ENCODE measurements at regions not wholly inside any gene's neighbourhood (a gene's known extent, or its start where the extent isn't known, plus 50 kb on each side); places are given as distances from the start of the nearest gene placed in this dataset.
"Not testable (repeated sequence)": the region's sequence is repeated elsewhere in the genome, so short reads cannot be mapped to it uniquely, and the experiment has no call there.

DNA sequence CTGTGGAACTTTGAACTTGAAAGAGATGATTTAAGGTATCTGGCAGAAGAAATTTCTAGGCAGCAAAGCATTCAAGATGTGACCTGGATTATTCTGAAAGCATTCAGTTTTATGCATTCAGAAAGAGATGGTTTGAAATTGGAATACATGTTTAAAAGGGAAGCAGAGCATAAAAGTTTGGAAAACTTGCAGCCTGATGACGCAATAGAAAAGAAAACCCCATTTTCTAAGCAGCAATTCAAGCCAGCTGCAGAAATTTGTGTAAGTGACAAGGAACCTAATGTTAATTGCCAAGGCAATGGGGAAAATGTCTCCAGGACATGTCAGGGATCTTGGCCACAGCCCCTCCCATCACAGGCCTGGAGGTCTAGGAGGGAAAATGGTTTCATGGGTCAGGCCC lies 354.0 kb downstream of the ZNF326 start:
- DNase-seq = no peak
- intact Hi-C loops (cut with DNase I) = no loop called here
- 97 to 98% methylated on average over 1 of the region's 1 CpG for WGBS, 2 donors
- TF ChIP-seq POLR2A (IDR thresholded peaks at IDR 0.05) (no peak), CTCF (IDR thresholded peaks at IDR 0.05) (no peak), EP300 (IDR thresholded peaks at IDR 0.05) (no peak), POLR2AphosphoS5 (IDR thresholded peaks at IDR 0.05) (no peak)
- H3K4me1 ChIP-seq = no peaks in the 10 kb centered on the region
- peaks cover 0 to 7% (median 1%) of the 10 kb centered on the region in 4 donors for H3K9me3 ChIP-seq
- no peak overlapping the region for H3K27ac ChIP-seq
- peaks cover 0 to 2% (median 0%) of the 10 kb centered on the region in 3 donors for H3K27me3 ChIP-seq
- no peaks in the 10 kb centered on the region for H3K36me3 ChIP-seq
- no peak overlapping the region for H3K4me3 ChIP-seq

DNA sequence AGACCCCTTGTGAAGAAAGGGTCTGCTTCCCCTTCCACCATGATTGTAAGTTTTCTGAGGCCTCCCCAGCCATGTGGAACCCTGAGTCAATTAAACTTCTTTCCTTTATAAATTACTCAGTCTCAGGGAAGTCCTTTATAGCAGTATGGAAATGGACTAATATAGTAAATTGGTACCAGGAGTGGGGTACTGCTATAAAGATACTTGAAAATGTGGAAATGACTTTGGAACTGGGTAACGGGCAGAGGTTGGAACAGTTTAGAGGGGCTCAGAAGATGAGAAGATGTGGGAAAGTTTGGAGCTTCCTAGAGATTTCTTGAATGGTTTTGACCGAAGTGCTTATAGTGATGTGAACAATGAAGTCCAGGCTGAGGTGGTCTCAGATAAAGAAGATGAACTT lies 353.5 kb downstream of the ZNF326 start:
- WGBS, 2 donors = 95% methylated on average over 2 of the region's 2 CpGs
- H3K9me3 ChIP-seq; H3K4me3 ChIP-seq; H3K27me3 ChIP-seq; H3K4me1 ChIP-seq; DNase-seq; intact Hi-C loops (cut with DNase I); H3K36me3 ChIP-seq; H3K27ac ChIP-seq: not testable (repeated sequence)

- no peak overlapping the region for H3K27ac ChIP-seq
- no peak for DNase-seq
- H3K27me3 ChIP-seq = no peaks in the 10 kb centered on the region
- H3K36me3 ChIP-seq = no peaks in the 10 kb centered on the region
- intact Hi-C loops (cut with DNase I) = no loop called here
- peaks cover 0 to 7% (median 1%) of the 10 kb centered on the region in 4 donors for H3K9me3 ChIP-seq
- no peaks in the 10 kb centered on the region for H3K4me1 ChIP-seq
- TF ChIP-seq POLR2A (IDR thresholded peaks at IDR 0.05) (no peak), CTCF (IDR thresholded peaks at IDR 0.05) (no peak), EP300 (IDR thresholded peaks at IDR 0.05) (no peak), POLR2AphosphoS5 (IDR thresholded peaks at IDR 0.05) (no peak)
- no peak overlapping the region for H3K4me3 ChIP-seq
- 22 to 58% methylated on average over 1 of the region's 1 CpG for WGBS, 2 donors
These were observed 352.5 kb downstream of the ZNF326 start for GRCh38 chr1:90347366-90347765.

DNA sequence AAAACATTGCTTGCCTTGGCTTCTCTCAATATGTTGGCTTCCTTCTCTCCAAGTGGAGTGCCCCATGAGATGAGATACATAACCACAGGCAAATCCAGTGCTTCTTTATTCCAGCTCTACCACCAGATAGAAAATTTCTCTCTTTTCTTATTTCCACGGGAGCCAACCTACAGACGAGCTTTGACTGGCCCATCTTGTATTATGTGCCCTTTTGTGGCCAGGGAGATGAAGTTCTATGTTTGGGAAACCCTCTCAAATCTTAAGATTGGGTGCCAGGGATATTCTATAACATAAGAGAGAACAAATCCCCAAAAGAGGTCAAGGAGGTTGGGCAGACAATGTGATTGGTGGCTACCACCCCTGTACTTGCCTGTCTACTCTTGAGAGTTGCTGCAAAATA lies 351.8 kb downstream of the ZNF326 start:
- TF ChIP-seq EP300 (IDR thresholded peaks at IDR 0.05) = no peak
- no peak for TF ChIP-seq CTCF (IDR thresholded peaks at IDR 0.05)
- H3K4me1 ChIP-seq = no peaks in the 10 kb centered on the region
- 90 to 94% methylated on average over 2 of the region's 2 CpGs for WGBS, 2 donors
- peaks cover 0 to 7% (median 1%) of the 10 kb centered on the region in 4 donors for H3K9me3 ChIP-seq
- no peak overlapping the region for H3K27ac ChIP-seq
- no peak overlapping the region for H3K4me3 ChIP-seq
- DNase-seq = no peak
- no peaks in the 10 kb centered on the region for H3K27me3 ChIP-seq
- no peaks in the 10 kb centered on the region for H3K36me3 ChIP-seq
- intact Hi-C loops (cut with DNase I) = no loop called here

DNA sequence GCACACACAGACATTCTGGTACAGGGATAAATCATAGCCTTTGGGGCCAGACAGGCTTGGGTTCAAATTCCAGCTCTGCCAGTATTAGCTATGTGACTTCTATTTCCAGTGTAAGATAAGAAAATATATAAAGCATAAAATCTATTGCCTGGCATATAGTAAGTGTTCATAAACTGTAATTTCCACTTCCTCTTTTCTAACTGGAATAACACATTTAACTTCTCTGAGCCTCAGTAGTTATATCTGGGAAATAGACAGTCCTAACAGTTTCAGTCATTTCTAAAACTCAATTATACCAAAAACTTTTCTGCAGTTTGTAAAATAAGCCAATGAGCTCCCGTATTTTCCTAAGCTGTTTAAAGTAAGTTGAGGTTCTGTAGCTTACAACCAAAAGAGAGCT lies 351.4 kb downstream of the ZNF326 start:
- Histone ChIP-seq H3K9me3 (peaks cover 0 to 7% (median 1%) of the 10 kb centered on the region in 4 donors), H3K36me3 (no peaks in the 10 kb centered on the region), H3K4me3 (no peak overlapping the region), H3K4me1 (no peaks in the 10 kb centered on the region), H3K27me3 (no peaks in the 10 kb centered on the region), H3K27ac (no peak overlapping the region)
- intact Hi-C loops (cut with DNase I) = no loop called here
- no peak for DNase-seq
- WGBS, 2 donors = 89 to 91% methylated on average over 1 of the region's 1 CpG
- TF ChIP-seq CTCF (IDR thresholded peaks at IDR 0.05) (no peak), POLR2A (IDR thresholded peaks at IDR 0.05) (no peak), EP300 (IDR thresholded peaks at IDR 0.05) (no peak), POLR2AphosphoS5 (IDR thresholded peaks at IDR 0.05) (no peak)

All from sigmoid colon (tissue), 6 donors.